ENCODE measurements at regions not wholly inside any gene's neighbourhood (a gene's known extent, or its start where the extent isn't known, plus 50 kb on each side); places are given as distances from the start of the nearest gene placed in this dataset.
"Not testable (repeated sequence)": the region's sequence is repeated elsewhere in the genome, so short reads cannot be mapped to it uniquely, and the experiment has no call there.

- no peak for DNase-seq
These were observed 135.8 kb upstream of the AFDN start for GRCh38 chr6:167690931-167691330.

DNA sequence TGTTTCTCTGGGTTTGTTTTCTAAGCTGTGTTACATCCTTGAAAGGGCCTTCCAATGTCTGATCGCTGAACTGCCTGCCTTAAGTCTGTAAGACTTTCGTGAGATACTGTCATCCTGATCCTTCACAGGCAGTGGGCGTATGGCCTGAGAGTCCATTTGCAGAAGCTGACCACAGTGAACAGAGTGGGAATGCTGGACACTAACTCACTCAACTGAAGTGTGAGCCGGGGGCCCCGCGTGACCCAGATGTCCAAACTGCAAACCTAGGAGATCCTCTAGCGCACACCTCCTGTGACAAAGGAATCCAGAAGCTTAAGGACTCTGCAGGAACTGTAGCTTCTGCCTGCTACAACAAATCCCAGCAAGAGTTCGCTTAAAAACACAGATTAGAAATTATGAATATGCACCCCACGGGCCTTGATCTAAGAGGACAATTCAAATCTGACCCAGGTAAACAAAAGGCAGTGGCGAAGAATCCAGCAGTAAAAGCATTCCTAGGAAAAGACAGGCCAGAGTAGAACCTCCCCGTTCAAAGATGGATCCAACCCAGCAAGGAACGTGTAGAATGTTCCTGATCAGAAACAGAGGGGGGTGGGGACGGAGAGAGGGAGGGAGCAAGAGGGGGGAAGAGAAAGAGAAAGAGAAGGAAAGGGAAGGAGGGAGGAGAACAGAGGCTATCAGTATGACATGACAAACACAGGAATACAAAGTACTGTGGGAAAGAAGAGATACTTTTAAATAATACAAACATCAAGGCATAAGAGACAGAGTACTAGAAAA is 135.0 kb upstream of the AFDN start:
- no peak for DNase-seq

DNA sequence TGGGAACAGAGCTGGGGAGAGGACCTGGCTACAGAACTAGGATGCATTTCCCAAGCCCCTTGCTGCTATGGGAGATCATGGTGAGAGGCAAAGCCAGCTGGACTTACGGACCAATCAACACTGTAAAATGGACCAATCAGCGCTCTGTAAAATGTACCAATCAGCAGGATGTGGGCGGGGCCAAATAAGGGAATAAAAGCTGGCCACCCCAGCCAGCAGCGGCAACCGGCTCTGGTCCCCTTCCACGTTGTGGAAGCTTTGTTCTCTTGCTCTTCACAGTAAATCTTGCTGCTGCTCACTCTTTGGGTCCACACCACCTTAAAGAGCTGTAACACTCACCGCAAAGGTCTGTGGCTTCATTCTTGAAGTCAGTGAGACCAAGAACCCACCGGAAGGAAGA is 133.2 kb upstream of the AFDN start:
- DNase-seq = not testable (repeated sequence)

DNA sequence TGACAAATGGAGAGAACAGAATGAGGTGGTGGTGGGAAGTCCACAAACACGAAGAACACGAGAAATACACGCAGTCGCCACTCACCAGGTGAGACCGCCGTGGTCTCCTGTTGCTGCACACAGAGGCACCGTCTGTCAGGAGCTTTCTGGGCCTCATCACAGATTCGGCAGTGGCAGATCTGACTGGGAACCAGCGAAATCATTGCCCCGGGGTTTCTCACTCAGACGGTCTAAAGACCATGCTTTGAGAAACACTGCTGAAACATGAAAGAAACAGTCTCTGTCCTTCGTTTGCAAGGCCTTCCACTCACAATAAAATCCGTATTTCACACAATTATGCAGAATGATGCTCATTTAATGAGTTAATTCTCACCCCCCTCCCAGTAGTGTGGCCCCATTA is 130.9 kb upstream of the AFDN start:
- DNase-seq = no peak

DNA sequence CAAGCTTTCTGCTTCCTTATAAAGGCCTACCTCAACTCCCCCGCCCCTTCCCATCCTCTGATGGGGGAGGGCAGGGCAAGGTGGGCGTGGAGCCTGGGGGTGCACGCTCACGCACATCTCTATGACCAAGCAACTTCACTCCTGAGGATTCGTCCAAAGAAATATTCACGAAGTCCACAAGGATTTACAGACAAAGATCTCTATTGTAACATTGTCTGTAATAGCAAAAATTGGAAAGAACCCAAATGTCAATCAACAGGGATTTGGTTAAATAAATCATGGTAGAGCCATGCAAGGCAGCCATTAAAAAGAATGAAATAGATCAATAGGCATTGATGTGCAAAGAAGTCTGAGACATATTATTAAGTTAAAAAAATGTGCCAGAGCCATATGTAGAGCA is 130.4 kb upstream of the AFDN start:
- DNase-seq = no peak

DNA sequence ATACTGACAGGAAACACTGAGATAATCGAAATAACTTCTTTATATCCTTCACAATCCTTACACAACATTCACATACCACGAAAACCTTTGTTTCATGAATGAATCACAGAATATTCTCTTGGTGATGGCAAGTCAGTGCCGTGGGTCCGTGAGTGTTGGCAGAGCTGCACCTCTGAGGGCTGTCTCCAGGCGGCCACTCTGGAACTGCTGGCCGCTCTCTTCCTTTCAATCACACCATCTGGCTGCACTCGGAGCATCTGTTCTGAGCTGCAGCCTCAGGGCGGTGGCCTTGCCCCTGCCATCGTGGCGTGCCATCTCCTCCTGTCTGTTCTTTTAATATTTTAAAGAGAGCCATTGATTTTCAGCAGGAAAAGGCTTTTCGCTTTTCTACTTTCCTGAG is 129.4 kb upstream of the AFDN start:
- DNase-seq = no peak

DNA sequence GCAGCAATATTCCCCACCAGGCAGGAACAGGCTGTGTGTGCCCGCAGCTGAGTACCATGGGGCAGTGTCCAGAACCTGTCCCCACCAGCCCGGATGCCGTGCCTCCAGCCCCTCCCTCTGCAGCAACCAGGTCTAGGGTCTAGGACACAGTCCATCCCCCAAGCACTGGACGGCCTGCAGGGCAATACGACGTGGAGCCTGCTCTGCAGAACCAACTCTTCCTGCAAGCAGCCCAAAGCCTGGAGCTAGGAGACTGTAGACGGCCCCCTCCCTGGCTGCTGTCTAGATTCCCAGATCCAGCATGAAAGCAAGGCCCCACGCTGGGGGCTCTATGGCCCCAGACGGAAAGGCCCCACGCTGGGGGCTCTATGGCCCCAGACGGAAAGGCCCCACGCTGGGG is 128.2 kb upstream of the AFDN start:
- DNase-seq = no peak

DNA sequence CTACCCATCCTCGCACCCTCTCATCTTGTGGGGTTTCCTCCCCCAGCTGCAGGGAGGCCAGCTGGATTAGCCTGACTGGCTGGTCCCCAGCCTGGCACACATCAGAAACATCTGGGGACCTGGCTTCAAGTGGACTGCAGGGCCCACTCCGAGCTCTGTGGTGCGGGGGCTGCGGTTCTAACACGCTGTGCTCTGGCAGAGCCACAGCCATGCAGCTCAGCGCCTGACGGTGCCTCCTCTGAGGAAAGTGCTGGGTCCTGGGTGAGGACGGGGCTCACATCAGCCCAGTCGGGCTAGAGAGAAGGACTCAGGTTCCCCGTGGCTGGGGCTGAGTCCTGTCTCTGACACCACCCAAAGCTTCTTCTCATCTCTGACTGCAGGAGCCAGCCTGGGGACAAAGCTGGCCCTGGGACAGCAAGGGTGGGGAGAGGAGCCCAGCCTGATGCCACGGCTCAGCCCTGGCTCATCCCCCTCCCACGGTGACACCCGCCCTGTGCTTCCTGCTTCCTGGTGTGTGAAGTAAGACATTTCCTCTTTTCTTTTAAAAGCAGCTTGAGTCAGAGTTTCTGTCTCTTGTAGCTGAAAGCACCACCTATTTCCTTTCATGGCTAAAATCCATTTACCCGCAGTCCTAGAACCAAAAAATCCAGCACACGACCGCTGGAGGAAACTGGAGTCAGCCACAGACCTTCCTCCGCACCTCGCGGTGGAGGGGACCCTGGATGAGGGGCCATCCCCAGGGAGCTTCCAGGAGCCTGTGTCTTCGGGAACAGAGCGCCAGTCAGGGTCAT is 127.4 kb upstream of the AFDN start:
- peak; percentile 26 to 29 for DNase-seq

DNA sequence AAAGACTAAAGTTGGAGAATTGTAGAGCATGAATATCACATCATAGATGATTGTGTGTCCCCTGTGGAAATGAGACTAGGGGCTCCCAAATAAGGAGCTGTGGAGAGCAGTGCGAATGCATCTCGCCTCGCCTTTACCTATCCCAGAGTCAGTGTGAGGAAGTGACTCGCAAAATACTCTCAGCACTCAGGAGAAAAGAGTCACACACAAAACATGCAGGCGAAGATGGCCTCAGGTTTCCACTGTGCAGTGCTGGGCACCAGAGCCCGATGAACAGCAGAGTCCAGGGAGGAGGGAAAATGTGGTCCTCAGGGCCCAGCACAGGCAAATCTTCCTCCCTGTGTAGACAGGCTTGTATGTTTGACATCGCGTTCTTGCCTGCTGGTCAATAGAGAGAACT is 126.5 kb upstream of the AFDN start:
- DNase-seq = no peak

- no peak for DNase-seq
These were observed 125.7 kb upstream of the AFDN start for GRCh38 chr6:167701010-167701409.

GRCh38 chr6:167702241-167702827 is 124.4 kb upstream of the AFDN start:
- DNase-seq = no peak

- DNase-seq = no peak
These were observed 123.4 kb upstream of the AFDN start for GRCh38 chr6:167703347-167703746.

DNA sequence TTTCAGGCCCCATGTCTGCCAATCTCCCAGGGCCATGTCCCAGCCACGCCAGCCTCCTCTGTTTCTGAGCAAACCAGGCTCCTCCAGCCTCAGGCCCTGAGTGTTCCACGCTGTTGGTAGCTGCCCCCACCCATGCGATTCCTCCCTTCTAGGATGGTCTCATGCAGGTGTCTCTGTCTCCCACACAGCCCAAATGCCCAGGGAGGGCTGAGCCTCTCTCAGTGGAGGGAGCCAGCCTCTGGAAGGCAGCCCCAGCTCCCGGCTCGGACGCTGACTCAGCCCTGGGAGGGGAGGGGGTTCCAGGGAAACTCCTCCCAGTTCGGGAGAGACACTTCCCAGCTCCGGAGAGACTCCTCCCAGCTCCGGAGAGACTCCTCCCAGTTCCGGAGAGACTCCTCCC is 122.9 kb upstream of the AFDN start:
- DNase-seq = no peak

DNA sequence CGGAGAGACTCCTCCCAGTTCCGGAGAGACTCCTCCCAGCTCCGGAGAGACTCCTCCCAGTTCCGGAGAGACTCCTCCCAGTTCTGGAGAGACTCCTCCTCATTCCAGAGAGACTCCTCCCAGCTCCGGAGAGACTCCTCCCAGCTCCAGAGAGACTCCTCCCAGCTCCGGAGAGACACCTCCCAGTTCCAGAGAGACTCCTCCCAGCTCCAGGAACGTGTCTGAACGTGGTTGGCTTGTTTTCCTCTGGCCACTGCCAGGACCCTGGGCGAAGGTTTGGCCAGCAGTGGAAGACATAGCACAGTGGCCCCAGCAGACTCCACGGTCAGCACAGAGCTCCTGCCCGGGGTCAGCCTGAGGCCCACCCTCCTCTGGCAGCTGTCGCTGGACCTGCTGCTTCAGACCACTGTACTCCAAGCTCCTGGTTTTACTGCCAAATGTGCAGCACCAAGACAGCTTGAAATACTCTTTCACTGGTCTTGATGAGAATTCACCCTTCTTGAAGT is 122.3 kb upstream of the AFDN start:
- DNase-seq = no peak

DNA sequence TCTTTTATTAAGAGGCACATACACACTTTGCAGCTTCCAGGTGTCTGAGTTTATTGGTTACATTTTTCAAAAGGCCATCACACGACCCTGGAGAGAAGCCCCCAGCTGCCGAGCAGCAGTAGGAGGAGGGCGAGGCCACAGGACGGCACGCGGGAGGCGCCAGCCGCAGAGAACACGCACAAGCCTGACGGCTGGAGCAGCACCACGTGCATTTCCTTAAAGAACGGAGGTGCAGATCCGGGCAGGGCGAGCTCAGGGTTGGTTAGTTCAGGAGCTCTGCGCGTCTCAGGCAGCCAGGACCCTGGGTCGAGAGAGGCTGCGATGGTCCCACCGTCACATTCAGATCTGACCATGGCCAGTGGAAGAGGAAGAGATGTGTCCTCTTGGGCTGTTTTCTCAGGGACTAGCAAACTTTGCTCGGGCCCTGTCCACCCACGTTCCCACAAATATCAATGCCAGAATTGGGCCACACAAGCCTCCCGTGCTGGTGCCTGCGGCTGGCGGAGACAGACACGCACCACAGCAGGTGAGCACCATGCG is 121.4 kb upstream of the AFDN start:
- no peak for DNase-seq

GRCh38 chr6:167706313-167707109 is 120.2 kb upstream of the AFDN start:
- DNase-seq = no peak

GRCh38 chr6:167707686-167708500 is 118.8 kb upstream of the AFDN start:
- no peak for DNase-seq

GRCh38 chr6:167708501-167709094 is 118.1 kb upstream of the AFDN start:
- no peak for DNase-seq

DNA sequence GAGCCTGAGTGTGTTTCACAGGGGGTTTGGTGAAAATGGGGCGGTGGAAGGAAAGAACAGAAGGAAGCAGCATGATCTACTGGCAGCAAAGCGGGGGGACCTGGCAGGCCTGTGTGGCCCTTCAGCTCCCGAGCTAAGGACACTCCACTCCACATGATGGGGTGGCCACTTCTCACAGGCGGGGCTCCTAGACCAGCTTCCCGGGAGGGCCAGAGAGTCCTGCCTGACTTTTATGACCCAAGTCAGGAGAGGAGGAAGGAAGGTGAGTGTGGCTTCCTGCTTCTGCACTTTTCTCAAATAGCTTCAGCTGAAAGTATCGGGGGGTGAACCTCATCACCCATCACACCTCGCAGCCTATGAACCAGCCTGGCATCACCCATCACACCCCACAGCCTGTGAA is 117.5 kb upstream of the AFDN start:
- no peak for DNase-seq

DNA sequence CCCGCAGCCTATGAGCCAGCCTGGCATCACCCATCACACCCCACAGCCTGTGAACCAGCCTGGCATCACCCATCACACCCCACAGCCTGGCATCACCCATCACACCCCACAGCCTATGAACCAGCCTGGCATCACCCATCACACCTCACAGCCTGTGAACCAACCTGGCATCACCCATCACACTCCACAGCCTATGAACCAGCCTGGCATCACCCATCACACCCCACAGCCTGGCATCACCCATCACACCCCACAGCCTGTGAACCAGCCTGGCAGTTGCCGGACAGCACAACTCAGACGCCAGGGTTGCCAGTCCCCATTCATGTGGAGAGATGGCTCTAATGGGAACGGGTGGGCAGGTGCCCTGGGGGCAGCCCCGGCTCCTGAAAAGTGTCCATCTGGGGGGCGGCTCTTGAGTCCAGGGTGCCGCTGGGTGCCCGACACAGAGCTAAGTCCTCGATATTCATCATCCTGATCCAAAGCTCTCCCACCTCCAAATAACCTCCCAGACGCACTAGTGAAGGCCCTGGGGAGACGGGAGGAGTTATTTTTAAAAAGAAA is 116.9 kb upstream of the AFDN start:
- DNase-seq = not testable (repeated sequence)

GRCh38 chr6:167710363-167710920 is 116.3 kb upstream of the AFDN start:
- DNase-seq = no peak
